ENCODE measurements at regions not wholly inside any gene's neighbourhood (a gene's known extent, or its start where the extent isn't known, plus 50 kb on each side); places are given as distances from the start of the nearest gene placed in this dataset.

GRCh38 chr3:117886147-117886546 lies 1148.5 kb downstream of the IGSF11 start:
- DNase-seq (ENCODE audit: low read depth in 2 of 2) = no peak

DNA sequence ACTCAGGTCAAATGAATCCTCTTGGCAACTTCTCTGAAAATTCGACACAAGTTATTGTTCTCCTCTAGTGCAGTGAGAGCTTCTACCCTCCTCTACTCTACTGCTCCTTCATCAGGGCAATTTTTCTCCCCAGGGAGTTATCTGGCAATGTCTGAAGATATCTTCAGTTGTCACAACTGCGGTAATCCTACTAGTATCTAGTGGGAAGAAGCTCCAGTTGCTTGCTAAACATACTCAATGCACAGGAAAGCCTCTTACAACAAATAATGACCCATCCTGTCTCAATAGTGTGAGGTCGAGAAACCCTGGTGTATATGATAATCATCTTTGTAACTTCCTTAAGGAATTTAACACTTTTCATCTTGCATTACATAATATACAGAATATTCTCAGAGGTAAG lies 1147.6 kb downstream of the IGSF11 start:
- no peak for DNase-seq (ENCODE audit: low read depth in 2 of 2)

GRCh38 chr3:117887901-117888300 lies 1146.7 kb downstream of the IGSF11 start:
- no peak for DNase-seq (ENCODE audit: low read depth in 2 of 2)

DNA sequence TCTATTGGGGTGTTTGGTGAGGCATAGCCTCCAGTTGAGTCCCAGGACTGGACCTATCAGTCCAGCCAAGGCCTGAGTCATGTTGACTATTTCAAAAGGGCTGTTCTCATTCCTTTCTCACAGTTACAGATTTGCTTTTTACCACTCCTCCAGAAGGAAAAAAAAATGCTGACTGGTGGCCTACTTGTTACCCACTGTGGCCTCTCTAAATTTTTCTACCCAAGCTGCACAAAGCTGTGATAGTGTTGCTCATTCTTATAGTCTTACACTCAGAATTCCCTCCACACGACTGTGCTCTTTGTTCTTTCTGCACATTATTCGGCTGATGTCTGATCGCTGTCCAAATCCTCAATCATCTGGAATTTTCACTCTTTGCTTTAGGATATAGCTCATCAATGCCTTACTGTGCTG lies 1142.2 kb downstream of the IGSF11 start:
- no peak for DNase-seq (ENCODE audit: low read depth in 2 of 2)

DNA sequence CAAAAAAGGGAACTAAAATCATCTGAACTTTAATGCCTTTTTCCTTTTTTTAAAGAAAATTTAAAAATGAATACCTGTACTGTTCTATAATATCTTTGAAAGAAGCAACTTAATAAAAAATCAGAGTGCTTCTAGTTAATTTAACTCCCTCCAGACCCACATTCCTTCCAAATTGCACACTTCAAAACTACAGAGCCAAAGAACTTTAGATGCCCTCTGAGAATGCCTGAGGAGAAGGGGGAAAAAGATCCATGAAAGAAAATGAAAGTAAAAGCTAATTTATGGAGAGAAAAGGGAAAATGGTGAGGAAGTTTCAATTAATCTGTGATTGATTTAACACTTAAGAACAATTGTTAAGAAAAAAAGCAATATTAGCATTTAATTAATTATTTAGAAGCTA lies 1141.6 kb downstream of the IGSF11 start:
- no peak for DNase-seq (ENCODE audit: low read depth in 2 of 2)

- no peak for DNase-seq (ENCODE audit: low read depth in 2 of 2)
Observed at GRCh38 chr3:117893638-117894037, 1141.0 kb downstream of the IGSF11 start.

- DNase-seq (ENCODE audit: low read depth in 2 of 2) = no peak
Observed at GRCh38 chr3:117898722-117899522, 1135.7 kb downstream of the IGSF11 start.

DNA sequence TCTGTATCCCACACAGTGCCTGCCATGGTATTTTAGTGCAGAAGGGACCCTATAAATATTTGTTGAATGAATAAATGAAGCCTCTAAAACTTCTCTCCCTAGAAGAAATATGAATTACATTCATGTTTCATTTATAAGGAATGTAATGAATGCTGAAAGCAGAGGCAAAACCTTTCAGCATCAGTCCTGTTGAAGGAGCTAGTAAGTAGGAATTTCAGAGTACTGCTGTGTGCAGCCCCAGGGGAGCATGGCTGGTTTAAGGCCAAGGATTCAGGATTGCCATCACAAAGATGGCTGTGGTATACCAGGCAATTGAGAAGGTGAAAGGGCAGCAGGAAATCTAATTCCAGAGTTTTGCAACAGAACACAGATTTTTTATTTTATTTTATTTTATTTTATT lies 1131.4 kb downstream of the IGSF11 start:
- no peak for DNase-seq (ENCODE audit: low read depth in 2 of 2)

- no peak for DNase-seq (ENCODE audit: low read depth in 2 of 2)
Observed at GRCh38 chr3:117910820-117911521, 1123.7 kb downstream of the IGSF11 start.

GRCh38 chr3:117912352-117912751 lies 1122.3 kb downstream of the IGSF11 start:
- no peak for DNase-seq (ENCODE audit: low read depth in 2 of 2)

DNA sequence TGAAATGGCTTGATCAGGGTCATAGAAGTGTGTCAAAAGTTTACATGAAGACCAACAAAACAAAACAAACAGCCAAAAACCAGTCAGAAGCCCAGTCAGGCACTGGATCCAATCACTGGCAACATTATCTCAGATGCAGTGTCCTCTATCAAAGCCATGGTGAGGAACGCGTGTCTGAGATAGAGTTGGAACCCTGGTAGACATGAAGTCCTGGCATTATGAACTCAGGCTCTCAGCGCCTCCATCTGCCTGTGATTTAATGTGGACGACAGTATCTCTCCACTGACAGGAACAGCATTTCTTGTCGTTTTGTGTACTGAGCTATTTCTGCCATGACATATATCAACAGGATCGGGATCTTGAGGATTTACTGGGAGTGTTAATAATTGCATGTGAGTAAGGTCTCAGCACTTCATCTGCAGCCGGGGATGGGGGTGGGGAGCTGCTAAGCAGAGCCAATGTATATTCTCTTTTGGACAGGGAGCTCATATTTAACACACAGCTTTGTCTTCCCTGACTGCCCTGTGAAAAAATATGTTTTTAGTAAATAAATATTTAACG lies 1120.0 kb downstream of the IGSF11 start:
- DNase-seq (ENCODE audit: low read depth in 2 of 2) = no peak

GRCh38 chr3:117916839-117917238 lies 1117.8 kb downstream of the IGSF11 start:
- no peak for DNase-seq (ENCODE audit: low read depth in 2 of 2)

- DNase-seq (ENCODE audit: low read depth in 2 of 2) = no peak
Observed at GRCh38 chr3:117919621-117920020, 1115.0 kb downstream of the IGSF11 start.

DNA sequence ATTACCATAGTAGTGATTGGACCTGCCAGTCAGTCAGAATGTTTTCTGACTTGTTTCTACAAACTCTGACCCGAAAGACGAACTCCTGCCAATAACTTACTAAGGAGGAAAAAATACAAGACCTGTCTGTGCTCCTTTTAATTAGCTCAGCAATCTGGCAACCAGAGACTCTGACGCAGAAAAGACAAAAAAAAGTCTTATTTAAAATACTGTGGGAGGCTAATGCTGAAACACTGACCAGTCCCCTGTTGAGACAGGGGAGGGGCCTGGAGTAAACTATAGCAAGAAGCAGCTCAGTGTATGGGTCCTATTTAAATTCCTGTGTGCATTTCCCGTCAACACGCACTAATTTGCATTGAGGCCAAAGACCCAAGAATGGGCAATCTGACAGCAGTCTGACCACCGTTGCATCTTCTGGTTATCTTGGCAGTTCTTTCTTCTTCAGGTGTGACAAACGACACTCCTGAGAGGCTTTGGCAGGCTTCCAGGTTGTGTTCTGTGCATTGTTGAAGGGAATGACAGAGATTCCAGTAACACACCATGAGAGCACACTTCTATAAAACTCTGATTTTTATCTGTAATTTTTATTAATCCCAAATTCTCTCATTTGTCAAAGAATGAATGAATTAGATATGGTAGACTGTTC lies 1114.3 kb downstream of the IGSF11 start:
- DNase-seq (ENCODE audit: low read depth in 2 of 2) = no peak

- DNase-seq (ENCODE audit: low read depth in 2 of 2) = no peak
Observed at GRCh38 chr3:117921411-117921810, 1113.2 kb downstream of the IGSF11 start.

- no peak for DNase-seq (ENCODE audit: low read depth in 2 of 2)
Observed at GRCh38 chr3:117922039-117922438, 1112.6 kb downstream of the IGSF11 start.

DNA sequence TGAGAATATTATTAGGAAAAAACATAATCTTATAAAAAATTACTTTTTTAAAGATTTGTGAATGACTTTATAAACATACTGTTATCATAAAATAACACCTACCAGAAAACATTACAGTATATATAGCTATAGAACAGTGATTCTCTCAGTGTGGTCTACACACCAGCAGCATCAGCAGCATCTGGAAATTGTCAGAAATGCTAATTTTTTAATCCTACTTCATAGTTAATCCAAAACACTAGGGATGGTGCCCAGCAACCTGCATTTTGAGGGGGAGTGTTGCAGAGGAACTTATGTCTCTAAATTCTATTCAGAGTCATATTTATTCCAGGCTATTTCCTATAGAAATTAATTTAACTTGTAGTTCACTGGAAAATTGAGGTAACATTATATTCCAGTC lies 1107.8 kb downstream of the IGSF11 start:
- no peak for DNase-seq (ENCODE audit: low read depth in 2 of 2)

DNA sequence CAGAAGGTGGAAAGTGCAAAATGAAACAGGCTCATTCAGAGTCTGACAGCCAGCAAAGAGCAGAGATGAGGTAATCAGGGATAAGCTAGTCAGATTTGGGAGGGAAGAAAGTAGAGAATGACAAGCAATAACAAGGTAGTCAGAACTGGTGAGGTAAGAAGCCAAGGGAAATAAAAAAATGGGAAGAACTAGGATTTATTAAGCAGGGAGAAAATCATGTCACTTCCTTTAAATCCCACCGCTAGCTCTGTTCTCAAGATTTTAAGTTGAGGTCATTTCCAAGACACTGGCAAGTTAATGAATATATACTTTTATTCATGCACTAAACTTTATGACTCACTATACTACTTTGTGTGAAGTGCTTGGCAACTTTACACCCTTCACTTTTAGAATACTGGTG lies 1106.8 kb downstream of the IGSF11 start:
- DNase-seq (ENCODE audit: low read depth in 2 of 2) = no peak

- no peak for DNase-seq (ENCODE audit: low read depth in 2 of 2)
Observed at GRCh38 chr3:117928836-117929235, 1105.8 kb downstream of the IGSF11 start.

- no peak for DNase-seq (ENCODE audit: low read depth in 2 of 2)
Observed at GRCh38 chr3:117932441-117932840, 1102.2 kb downstream of the IGSF11 start.

GRCh38 chr3:117936159-117936558 lies 1098.5 kb downstream of the IGSF11 start:
- DNase-seq (ENCODE audit: low read depth in 2 of 2) = no peak

GRCh38 chr3:117938974-117939373 lies 1095.7 kb downstream of the IGSF11 start:
- DNase-seq (ENCODE audit: low read depth in 2 of 2) = no peak
